Endothelial cell of umbilical vein (primary cell): ENCODE measurements at regions not wholly inside any gene's neighbourhood (a gene's known extent, or its start where the extent isn't known, plus 50 kb on each side); places are given as distances from the start of the nearest gene placed in this dataset.

Experiments used
- BruUV-seq: library from RNA; stranded (reverse); fragments of 400-500 nt; replicated peaks from 2 replicates; lab custom pipeline; 2021; lab: Mats Ljungman, UMichigan
- CTCF ChIA-PET: fragments of 300-600, 350-600 bp; sonication (Branson Sonifier 250); formaldehyde crosslinking; loops from one replicate; lab custom pipeline; 2021; ENCODE audit warnings: antibody characterized with exemption, inconsistent platforms; lab: Charles Lee
- POLR2A ChIA-PET: fragments of 300-600, 350-600 bp; sonication (Branson Sonifier 250); formaldehyde crosslinking; loops from one replicate; lab custom pipeline; 2021; ENCODE audit warnings: antibody characterized with exemption, inconsistent platforms; lab: Charles Lee
- DNase-seq: peaks from one replicate; pipeline ENCODE4 v3.0.0-alpha.2; 2011; ENCODE audit warnings: low read depth, low spot score
- FAIRE-seq: peaks from 2 replicates; lab custom pipeline; 2011; peaks lifted over from hg19 to GRCh38; lab: Jason Lieb, UNC
- H2AFZ ChIP-seq: 2 replicates; pipeline ENCODE4 v1.6.0; 2012; ENCODE audit warnings: low read depth, low read length, control low read depth, inconsistent platforms
- H3K27ac ChIP-seq: 2 replicates; pipeline ENCODE4 v1.5.1; 2011; ENCODE audit warnings: low read depth, mild to moderate bottlenecking, control low read depth, low read length, moderate library complexity; ENCODE audit not compliant: insufficient read depth
- H3K27me3 ChIP-seq, 2 experiments: 2 replicates each; pipeline versions ENCODE4 v1.6.0 to v1.6.1; 2011; ENCODE audit warnings: low read length in 2 of 2, mixed read lengths in 1 of 2; ENCODE audit not compliant: control insufficient read depth in 2 of 2, insufficient read depth in 2 of 2
- H3K36me3 ChIP-seq, 2 experiments: 2 replicates in 1 of 2; 3 replicates in 1 of 2; pipeline ENCODE4 v1.5.1; 2011; ENCODE audit warnings: low read length in 2 of 2, mild to moderate bottlenecking in 1 of 2, moderate library complexity in 1 of 2; ENCODE audit not compliant: control insufficient read depth in 2 of 2, insufficient read depth in 2 of 2; ENCODE audit errors: extremely low read depth in 1 of 2
- H3K4me1 ChIP-seq: 3 replicates; pipeline ENCODE4 v1.5.1; 2011; ENCODE audit warnings: mild to moderate bottlenecking, low read length; ENCODE audit not compliant: control insufficient read depth, insufficient read depth; ENCODE audit errors: extremely low read depth
- H3K4me2 ChIP-seq: 2 replicates; pipeline ENCODE4 v1.6.1; 2011; ENCODE audit warnings: low read length, control low read depth, mixed read lengths; ENCODE audit not compliant: insufficient read depth
- H3K4me3 ChIP-seq, 3 experiments: fragments of 200-600 bp in 1 of 3; sonication (generic), shearing (Covaris generic) in 1 of 3; replicated peaks in 1 of 3; 2 replicates each; pipeline ENCODE4 v1.5.1; 2011 to 2016; ENCODE audit warnings: control low read depth in 3 of 3, low read length in 3 of 3, mild to moderate bottlenecking in 2 of 3, inconsistent platforms in 1 of 3, low read depth in 1 of 3, moderate library complexity in 1 of 3; ENCODE audit not compliant: insufficient read depth in 1 of 3
- H3K79me2 ChIP-seq: 2 replicates; pipeline ENCODE4 v1.6.0; 2012; ENCODE audit warnings: low read length, inconsistent platforms; ENCODE audit not compliant: control insufficient read depth, insufficient read depth
- H3K9ac ChIP-seq: replicated peaks from 2 replicates; pipeline ENCODE3; 2011; ENCODE audit warnings: low read length, control low read depth; ENCODE audit not compliant: insufficient read depth; ENCODE audit errors: extremely low read depth
- H3K9me1 ChIP-seq: replicated peaks from 3 replicates; pipeline ENCODE4 v1.6.0; 2011; ENCODE audit warnings: mild to moderate bottlenecking, low read length; ENCODE audit not compliant: control insufficient read depth, insufficient read depth; ENCODE audit errors: extremely low read depth
- H3K9me3 ChIP-seq: replicated peaks from 2 replicates; pipeline ENCODE4 v1.5.1; 2012; ENCODE audit warnings: low read length, inconsistent platforms; ENCODE audit not compliant: control insufficient read depth, insufficient read depth
- H4K20me1 ChIP-seq: replicated peaks from 2 replicates; pipeline ENCODE3; 2011; ENCODE audit warnings: mild to moderate bottlenecking, low read length; ENCODE audit not compliant: control insufficient read depth, insufficient read depth; ENCODE audit errors: extremely low read depth
- CTCF ChIP-seq, 2 donors: IDR thresholded peaks; 1 replicate in 1 of 2; 2 replicates in 1 of 2; pipeline ENCODE4 v1.5.1; 2011; ENCODE audit warnings: low read length in 2 of 2, mild to moderate bottlenecking in 2 of 2, moderate library complexity in 2 of 2, control low read depth in 1 of 2, inconsistent platforms in 1 of 2, low read depth in 1 of 2; ENCODE audit not compliant: insufficient read depth in 1 of 2; ENCODE audit errors: extremely low read depth in 1 of 2
- EZH2 ChIP-seq: IDR thresholded peaks from 2 replicates; pipeline ENCODE4 v1.6.1; 2012; ENCODE audit warnings: borderline replicate concordance, low read depth, mild to moderate bottlenecking, moderate library complexity, low read length, inconsistent platforms; ENCODE audit not compliant: severe bottlenecking
- FOS ChIP-seq: IDR thresholded peaks from 2 replicates; pipeline ENCODE4 v1.6.1; 2011; ENCODE audit warnings: mild to moderate bottlenecking, low read length, moderate library complexity, borderline replicate concordance; ENCODE audit not compliant: insufficient read depth
- GATA2 ChIP-seq: IDR thresholded peaks from 2 replicates; pipeline ENCODE4 v1.7.0; 2011; ENCODE audit warnings: low read depth, mild to moderate bottlenecking, moderate library complexity, mixed read lengths, low read length; ENCODE audit not compliant: insufficient read length, insufficient read depth
- MAX ChIP-seq: IDR thresholded peaks from 2 replicates; pipeline ENCODE4 v1.6.1; 2011; ENCODE audit not compliant: insufficient read depth, insufficient read length
- MYC ChIP-seq: IDR thresholded peaks from one replicate; pipeline ENCODE4 v1.6.1; 2011; ENCODE audit warnings: mild to moderate bottlenecking, low read depth, low read length
- dilution Hi-C: fragments of 300-500 bp; cut with MboI; formaldehyde crosslinking; loops from one replicate; pipeline ENCODE4 v1.15.0; 2019; ENCODE audit warnings: low sequenced_read_pairs; ENCODE audit not compliant: extremely low pct_ligation_motif_present
- intact Hi-C: fragments of 100-400 bp; cut with micrococcal nuclease; formaldehyde crosslinking; loops from one replicate; pipeline ENCODE4 v1.10.0; 2022

GRCh38 chr13:67438465-67438864 lies 208.3 kb upstream of the PCDH9 start:
- no peak for DNase-seq
- H3K27ac ChIP-seq = no peak overlapping the region
- no peak overlapping the region for H3K4me3 ChIP-seq
- no peaks in the 10 kb centered on the region for H3K27me3 ChIP-seq
- no peaks in the 10 kb centered on the region for H3K9me3 ChIP-seq
- FAIRE-seq = no peak
- H4K20me1 ChIP-seq = no peaks in the 10 kb centered on the region
- no peaks in the 10 kb centered on the region for H3K79me2 ChIP-seq
- no peaks in the 10 kb centered on the region for H3K9me1 ChIP-seq
- intact Hi-C loops = no loop called here
- TF ChIP-seq GATA2 (no peak), MYC (no peak), MAX (no peak), EZH2 (no peak)
- POLR2A ChIA-PET = no interaction called here
- no peak overlapping the region for H3K4me2 ChIP-seq
- no peak overlapping the region for H3K9ac ChIP-seq
- BruUV-seq = no TSS peak
- dilution Hi-C loops = no loop called here
- H3K36me3 ChIP-seq = no peaks in the 10 kb centered on the region
- CTCF ChIA-PET = no interaction called here
- H2AFZ ChIP-seq = no peak overlapping the region
- H3K4me1 ChIP-seq = no peaks in the 10 kb centered on the region

GRCh38 chr13:67437244-67437643 lies 207.1 kb upstream of the PCDH9 start:
- Histone ChIP-seq H3K4me2 (no peak overlapping the region), H3K36me3 (no peaks in the 10 kb centered on the region), H3K27ac (no peak overlapping the region), H3K9ac (no peak overlapping the region), H3K9me3 (no peaks in the 10 kb centered on the region), H3K9me1 (no peaks in the 10 kb centered on the region), H2AFZ (no peak overlapping the region), H4K20me1 (no peaks in the 10 kb centered on the region), H3K27me3 (no peaks in the 10 kb centered on the region), H3K4me1 (no peaks in the 10 kb centered on the region), H3K79me2 (no peaks in the 10 kb centered on the region), H3K4me3 (no peak overlapping the region)
- TF ChIP-seq GATA2 (no peak), FOS (no peak), MYC (no peak), CTCF (IDR thresholded peaks at IDR 0.05; ENCODE audit: extremely low read depth in 1 of 2, insufficient read depth in 1 of 2, low read depth in 1 of 2, low read length in 2 of 2) (no peak), EZH2 (no peak)
- CTCF ChIA-PET = no interaction called here
- no peak for FAIRE-seq
- intact Hi-C loops (no loop called here), dilution Hi-C loops (no loop called here)
- DNase-seq = no peak
- no TSS peak for BruUV-seq
- POLR2A ChIA-PET = no interaction called here
